ENCODE measurements at regions not wholly inside any gene's neighbourhood (a gene's known extent, or its start where the extent isn't known, plus 50 kb on each side); places are given as distances from the start of the nearest gene placed in this dataset.

GRCh38 chr20:6469695-6470094 lies 297.8 kb upstream of the BMP2 start:
- H3K27me3 ChIP-seq (ENCODE audit: insufficient read depth, low read length) = no peaks in the 10 kb centered on the region
- H3K9me2 ChIP-seq (ENCODE audit: insufficient read depth) = no peaks in the 10 kb centered on the region
- DNase-seq (ENCODE audit: low read depth, low spot score) = no peak
- BruUV-seq (replicated peaks) = no TSS peak
- intact Hi-C loops (cut with micrococcal nuclease) = no loop called here
- no peak overlapping the region for H3K9ac ChIP-seq (ENCODE audit: low read length)
- H2AFZ ChIP-seq (ENCODE audit: low read depth, low read length, poor library complexity, severe bottlenecking) = no peak overlapping the region
- no peaks in the 10 kb centered on the region for H3K36me3 ChIP-seq (ENCODE audit: control insufficient read depth in 1 of 2, insufficient read depth in 2 of 2, low read length in 2 of 2)
- POLR2A ChIA-PET = no interaction called here
- no peaks in the 10 kb centered on the region for H4K20me1 ChIP-seq (ENCODE audit: insufficient read depth)
- no peaks in the 10 kb centered on the region for H3K4me1 ChIP-seq (ENCODE audit: control insufficient read depth in 1 of 2, insufficient read depth in 2 of 2, low read length in 2 of 2)
- RAD21 ChIA-PET (ENCODE audit: low non-redundant PET in 1 of 2, low total read pairs in 2 of 2, uncharacterized antibody in 2 of 2, unreplicated experiment in 2 of 2) = no interaction called here
- ATAC-seq = no peak
- H3K4me3 ChIP-seq (replicated peaks in 1 of 2; ENCODE audit: low read depth in 1 of 2, low read length in 2 of 2) = no peak overlapping the region
- H3K79me2 ChIP-seq (ENCODE audit: insufficient read depth, low read length) = no peaks in the 10 kb centered on the region
- no peak overlapping the region for H3K4me2 ChIP-seq (ENCODE audit: low read length)
- no peak overlapping the region for H3K27ac ChIP-seq (ENCODE audit: low read depth, low read length)
- H3K9me3 ChIP-seq (ENCODE audit: control insufficient read depth in 1 of 2, insufficient read depth in 1 of 2, low read depth in 1 of 2, low read length in 2 of 2) = no peaks in the 10 kb centered on the region; a peak in 2 of 4 replicates
- CTCF ChIA-PET = no interaction called here
- no peak for TF ChIP-seq CTCF (IDR thresholded peaks at IDR 0.05 in 2 of 3, conservative IDR thresholded peaks at IDR 0.05 in 1 of 3; ENCODE audit: borderline replicate concordance in 1 of 3, insufficient read depth in 1 of 3, low read depth in 2 of 3, low read length in 2 of 3)
- no peak for TF ChIP-seq ZNF274 (IDR thresholded peaks at IDR 0.05; ENCODE audit: low read depth, low read length)
- TF ChIP-seq SP1 (IDR thresholded peaks at IDR 0.05; ENCODE audit: low read depth) = no peak
- TF ChIP-seq YY1 (IDR thresholded peaks at IDR 0.05; ENCODE audit: extremely low read depth, insufficient replicate concordance, low read depth, low read length) = no peak
- TF ChIP-seq SIN3A (IDR thresholded peaks at IDR 0.05; ENCODE audit: low read depth) = no peak
- no peak for TF ChIP-seq EZH2 (IDR thresholded peaks at IDR 0.05)
- no peak for TF ChIP-seq CEBPB (IDR thresholded peaks at IDR 0.05; ENCODE audit: low read depth)
- no peak for TF ChIP-seq ZBTB33 (IDR thresholded peaks at IDR 0.05; ENCODE audit: extremely low read depth, insufficient replicate concordance, low read length)
- TF ChIP-seq EZH2phosphoT487 (IDR thresholded peaks at IDR 0.05; ENCODE audit: borderline replicate concordance) = no peak
- TF ChIP-seq TCF7L2 (IDR thresholded peaks at IDR 0.05; ENCODE audit: borderline replicate concordance, extremely low read depth, insufficient read depth, insufficient read length) = no peak
- no peak for TF ChIP-seq FOSL1 (IDR thresholded peaks at IDR 0.05; ENCODE audit: low read depth)
- no peak for TF ChIP-seq CBX3 (IDR thresholded peaks at IDR 0.05; ENCODE audit: low read depth)
- TF ChIP-seq ATF3 (IDR thresholded peaks at IDR 0.05) = no peak
- no peak for TF ChIP-seq POLR2AphosphoS5 (IDR thresholded peaks at IDR 0.05; ENCODE audit: low read depth, low read length)

Measured in HCT116 (cell line).